DND-41 (cell line): ENCODE measurements at regions not wholly inside any gene's neighbourhood (a gene's known extent, or its start where the extent isn't known, plus 50 kb on each side); places are given as distances from the start of the nearest gene placed in this dataset.

Experiments
- ATAC-seq: fragments of 200-7000 bp; cut with Tn5 transposase; 3 replicates; pipeline ENCODE4 v1.9.1; 2021; ENCODE audit warnings: low read depth; ENCODE audit not compliant: insufficient read depth
- DNase-seq: peaks from one replicate; pipeline ENCODE4 v3.0.0-alpha.2; 2020
- H2AFZ ChIP-seq: 2 replicates; pipeline ENCODE4 v1.6.0; 2012; ENCODE audit warnings: low read depth, low read length
- H3K27ac ChIP-seq: 2 replicates; pipeline ENCODE4 v1.5.1; 2012; ENCODE audit warnings: low read length, inconsistent platforms
- H3K27me3 ChIP-seq: fragments of 200-600 bp; sonication (generic); 2 replicates; pipeline ENCODE4 v1.6.0; 2012; ENCODE audit warnings: low read length, mild to moderate bottlenecking, inconsistent platforms; ENCODE audit not compliant: insufficient read depth, poor library complexity
- H3K36me3 ChIP-seq: 2 replicates; pipeline ENCODE4 v1.5.1; 2012; ENCODE audit warnings: low read length, inconsistent platforms; ENCODE audit not compliant: insufficient read depth
- H3K4me1 ChIP-seq: 2 replicates; pipeline ENCODE4 v1.5.1; 2012; ENCODE audit warnings: mild to moderate bottlenecking, low read length; ENCODE audit not compliant: insufficient read depth
- H3K4me2 ChIP-seq: 2 replicates; pipeline ENCODE4 v1.6.0; 2012; ENCODE audit warnings: mild to moderate bottlenecking, moderate library complexity, low read length, inconsistent platforms; ENCODE audit not compliant: insufficient read depth
- H3K4me3 ChIP-seq, 2 experiments: fragments of 200-600 bp in 1 of 2; shearing (Covaris generic) in 1 of 2; 2 replicates each; pipeline ENCODE4 v1.5.1; 2012 to 2016; ENCODE audit warnings: inconsistent platforms in 2 of 2, low read length in 2 of 2, mild to moderate bottlenecking in 2 of 2, low read depth in 1 of 2, moderate library complexity in 1 of 2
- H3K79me2 ChIP-seq: 2 replicates; pipeline ENCODE4 v1.6.0; 2012; ENCODE audit warnings: low read length, inconsistent platforms; ENCODE audit not compliant: insufficient read depth
- H3K9ac ChIP-seq: 2 replicates; pipeline ENCODE4 v1.6.0; 2012; ENCODE audit warnings: low read depth, mild to moderate bottlenecking, inconsistent platforms, low read length, moderate library complexity
- H3K9me3 ChIP-seq: 2 replicates; pipeline ENCODE4 v1.5.1; 2012; ENCODE audit warnings: low read length, moderate library complexity, mild to moderate bottlenecking, inconsistent platforms; ENCODE audit not compliant: insufficient read depth, severe bottlenecking
- H4K20me1 ChIP-seq: 2 replicates; pipeline ENCODE4 v1.6.0; 2012; ENCODE audit warnings: low read length; ENCODE audit not compliant: insufficient read depth
- CTCF ChIP-seq: IDR thresholded peaks from 2 replicates; pipeline ENCODE4 v1.5.1; 2012; ENCODE audit warnings: borderline replicate concordance, low read length, moderate library complexity, mild to moderate bottlenecking; ENCODE audit not compliant: poor library complexity, severe bottlenecking; ENCODE audit errors: extremely low read depth
- EZH2 ChIP-seq: IDR thresholded peaks from 3 replicates; pipeline ENCODE4 v1.6.1; 2012; ENCODE audit warnings: borderline replicate concordance, low read depth, mild to moderate bottlenecking, moderate library complexity, low read length, inconsistent platforms; ENCODE audit not compliant: severe bottlenecking

- H3K36me3 ChIP-seq, result no peaks in the 10 kb centered on the region
- H3K27ac ChIP-seq, result no peak overlapping the region
- no peaks in the 10 kb centered on the region for H3K4me1 ChIP-seq
- H3K9me3 ChIP-seq, result no peaks in the 10 kb centered on the region
- DNase-seq, result no peak
- no peaks in the 10 kb centered on the region for H4K20me1 ChIP-seq
- no peaks in the 10 kb centered on the region for H3K27me3 ChIP-seq
- H2AFZ ChIP-seq, result no peak overlapping the region
- TF ChIP-seq EZH2 (no peak), CTCF (no peak)
- ATAC-seq, result no peak
- H3K4me2 ChIP-seq, result no peak overlapping the region
- no peak overlapping the region for H3K4me3 ChIP-seq
- no peaks in the 10 kb centered on the region for H3K79me2 ChIP-seq
- no peak overlapping the region for H3K9ac ChIP-seq
These were observed 321.9 kb upstream of the PMFBP1 start for GRCh38 chr16:72493716-72494415.

- TF ChIP-seq CTCF (no peak), EZH2 (no peak)
- no peaks in the 10 kb centered on the region for H3K79me2 ChIP-seq
- no peak overlapping the region for H3K9ac ChIP-seq
- no peak for ATAC-seq
- H3K4me1 ChIP-seq, result no peaks in the 10 kb centered on the region
- no peaks in the 10 kb centered on the region for H4K20me1 ChIP-seq
- no peaks in the 10 kb centered on the region for H3K36me3 ChIP-seq
- no peak overlapping the region for H3K4me2 ChIP-seq
- no peak overlapping the region for H3K27ac ChIP-seq
- DNase-seq, result no peak
- H3K4me3 ChIP-seq, result no peak overlapping the region
- H3K9me3 ChIP-seq, result no peaks in the 10 kb centered on the region
- H2AFZ ChIP-seq, result no peak overlapping the region
- H3K27me3 ChIP-seq, result no peaks in the 10 kb centered on the region
These were observed 315.3 kb upstream of the PMFBP1 start for GRCh38 chr16:72487283-72487682.

GRCh38 chr16:72482695-72483094, 310.7 kb upstream of the PMFBP1 start:
- peaks cover 7% of the 10 kb centered on the region for H3K4me1 ChIP-seq
- ATAC-seq (no peak), DNase-seq (no peak)
- H3K4me2 ChIP-seq, result no peak overlapping the region
- H3K79me2 ChIP-seq, result no peaks in the 10 kb centered on the region
- no peak overlapping the region for H3K4me3 ChIP-seq
- H3K36me3 ChIP-seq, result no peaks in the 10 kb centered on the region
- TF ChIP-seq CTCF, result no peak
- no peak for TF ChIP-seq EZH2
- no peaks in the 10 kb centered on the region for H3K9me3 ChIP-seq
- no peaks in the 10 kb centered on the region for H3K27me3 ChIP-seq
- H3K27ac ChIP-seq, result no peak overlapping the region
- H2AFZ ChIP-seq, result no peak overlapping the region
- no peaks in the 10 kb centered on the region for H4K20me1 ChIP-seq
- H3K9ac ChIP-seq, result no peak overlapping the region

GRCh38 chr16:72481419-72481818, 309.5 kb upstream of the PMFBP1 start:
- DNase-seq (no peak), ATAC-seq (no peak)
- H2AFZ ChIP-seq, result no peak overlapping the region
- no peak overlapping the region for H3K9ac ChIP-seq
- no peaks in the 10 kb centered on the region for H3K79me2 ChIP-seq
- TF ChIP-seq CTCF, result no peak
- no peak for TF ChIP-seq EZH2
- H3K27me3 ChIP-seq, result no peaks in the 10 kb centered on the region
- H3K4me2 ChIP-seq, result no peak overlapping the region
- no peak overlapping the region for H3K27ac ChIP-seq
- H4K20me1 ChIP-seq, result no peaks in the 10 kb centered on the region; the same call in 1 of the 2 replicates
- H3K9me3 ChIP-seq, result no peaks in the 10 kb centered on the region
- H3K36me3 ChIP-seq, result no peaks in the 10 kb centered on the region
- H3K4me3 ChIP-seq, result no peak overlapping the region
- peaks cover 7% of the 10 kb centered on the region for H3K4me1 ChIP-seq
